GM19351 (cell line): ENCODE measurements at regions not wholly inside any gene's neighbourhood (a gene's known extent, or its start where the extent isn't known, plus 50 kb on each side); places are given as distances from the start of the nearest gene placed in this dataset.

ENCODE experiments used
- ATAC-seq: cut with Tn5 transposase; IDR thresholded peaks from one replicate; pipeline ENCODE4 v1.9.1; 2021; ENCODE audit warnings: mild to moderate bottlenecking, moderate library complexity; ENCODE audit not compliant: unreplicated experiment

DNA sequence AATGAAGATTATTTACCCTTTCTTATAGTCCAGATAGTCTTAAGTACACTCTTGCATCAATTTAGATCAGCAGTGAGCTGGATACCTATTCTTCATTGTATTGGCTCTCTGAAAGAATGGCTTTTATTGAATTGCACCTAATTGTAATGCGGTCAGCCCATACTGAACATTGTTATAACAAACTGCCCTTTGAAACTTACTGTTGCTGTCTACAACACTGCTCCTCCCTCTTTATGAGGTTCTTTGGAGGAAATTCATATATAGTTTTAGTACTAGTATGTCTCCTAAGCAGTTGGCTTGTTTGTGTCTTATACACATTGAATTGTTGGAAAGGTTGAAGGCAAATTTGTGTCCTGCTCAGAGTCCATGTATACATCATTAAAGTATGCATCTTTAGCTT lies 66.5 kb upstream of the UGP2 start:
- no peak for ATAC-seq

DNA sequence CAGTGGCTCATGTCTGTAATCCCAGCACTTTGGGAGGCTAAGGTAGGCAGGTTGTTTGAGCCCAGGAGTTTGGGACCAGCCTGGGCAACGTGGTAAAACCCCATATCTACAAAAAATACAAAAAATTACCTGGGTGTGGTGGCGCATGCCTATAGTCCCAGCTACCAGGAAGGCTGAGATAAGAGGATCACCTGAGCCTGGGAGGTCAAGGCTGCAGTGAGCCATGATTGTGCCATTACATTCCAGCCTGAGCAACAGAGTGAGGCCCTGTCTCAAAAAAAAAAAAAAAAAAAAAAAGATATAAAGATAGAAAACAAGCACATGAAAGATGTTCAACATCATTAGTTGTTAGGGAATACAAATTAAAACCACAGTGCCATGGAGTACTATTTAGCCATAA lies 65.3 kb upstream of the UGP2 start:
- no peak for ATAC-seq

DNA sequence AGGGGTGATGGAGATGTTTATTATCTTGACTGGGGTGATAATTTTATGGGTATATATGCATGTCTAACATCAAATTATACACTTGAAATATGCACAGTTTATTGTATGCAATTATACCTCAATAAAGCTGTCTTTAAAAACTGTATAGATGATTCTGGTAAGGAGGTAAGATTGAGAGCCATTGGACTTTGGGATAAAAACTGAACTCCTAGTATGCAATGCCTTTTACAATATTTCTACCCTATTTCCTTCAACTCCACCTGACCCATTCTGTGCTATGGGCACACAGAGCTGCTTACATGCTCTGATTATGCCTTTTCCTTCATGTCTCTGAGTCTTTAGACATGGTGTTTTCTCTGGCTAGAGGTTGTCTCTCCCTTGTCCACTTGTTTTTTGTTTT lies 63.9 kb upstream of the UGP2 start:
- ATAC-seq: no peak

DNA sequence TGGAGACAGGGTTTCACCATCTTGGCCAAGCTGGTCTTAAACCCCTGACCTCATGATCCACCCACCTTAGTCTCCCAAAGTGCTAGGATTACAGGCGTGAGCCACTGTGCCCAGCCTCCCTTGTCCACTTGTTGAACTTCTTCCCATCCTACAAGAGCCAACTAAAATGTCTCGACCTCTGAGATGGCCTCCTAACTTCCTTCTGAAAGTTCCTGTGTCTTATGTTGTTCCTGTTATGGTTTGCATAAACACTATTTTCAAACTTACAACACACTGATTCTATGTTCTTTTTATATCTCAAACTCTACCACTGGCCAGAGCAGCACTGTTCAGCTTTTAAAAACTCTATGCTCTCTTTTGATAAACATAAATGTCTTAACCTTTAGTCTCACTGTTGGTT lies 63.3 kb upstream of the UGP2 start:
- ATAC-seq: no peak

DNA sequence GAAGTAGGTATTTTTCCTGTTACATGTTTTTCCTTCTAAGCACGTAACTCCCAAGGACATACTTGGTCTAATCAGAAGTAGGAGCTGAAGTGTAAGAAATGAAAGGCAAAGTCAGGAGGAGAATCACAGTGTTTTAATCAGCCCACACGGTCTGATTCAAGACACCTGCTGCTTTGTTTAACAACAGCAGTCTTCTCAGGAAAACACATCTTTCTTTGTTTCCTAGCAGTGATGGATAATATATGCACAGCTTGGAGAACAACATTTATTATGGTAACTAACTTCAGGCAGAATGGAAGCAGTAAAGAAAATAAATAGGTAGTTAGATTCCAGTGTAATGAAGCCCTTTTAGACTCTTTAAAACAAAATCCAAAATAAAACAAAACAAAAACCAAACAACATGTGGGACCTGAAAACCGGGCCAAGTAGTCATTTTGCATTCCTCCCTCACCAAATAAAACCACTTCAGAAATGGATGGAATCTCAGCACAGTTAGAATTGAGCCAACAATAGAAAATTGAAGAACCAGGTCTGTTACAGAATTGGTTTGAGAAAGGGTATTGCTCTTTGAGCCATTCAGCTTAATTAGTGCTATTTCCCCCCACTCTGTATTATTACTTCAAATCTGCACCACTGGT lies 61.1 kb upstream of the UGP2 start:
- no peak for ATAC-seq

DNA sequence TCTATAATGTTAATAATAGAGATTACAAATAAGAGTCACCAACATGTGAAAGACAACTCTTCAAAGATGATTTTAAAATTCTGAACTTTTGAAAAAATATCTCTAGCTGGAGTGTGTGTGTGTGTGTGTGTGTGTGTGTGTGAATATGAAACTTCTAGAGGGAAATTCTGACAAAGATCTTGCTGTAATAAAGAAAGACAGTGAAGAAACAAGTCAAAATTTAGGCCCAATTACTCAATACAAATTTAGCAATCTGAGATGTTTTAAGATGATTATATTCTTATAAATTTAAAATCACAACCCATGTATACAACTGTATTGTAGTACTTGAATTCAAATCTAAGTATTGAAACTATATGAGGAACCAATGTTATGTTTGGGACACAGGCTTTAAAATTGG lies 57.2 kb upstream of the UGP2 start:
- no peak for ATAC-seq

DNA sequence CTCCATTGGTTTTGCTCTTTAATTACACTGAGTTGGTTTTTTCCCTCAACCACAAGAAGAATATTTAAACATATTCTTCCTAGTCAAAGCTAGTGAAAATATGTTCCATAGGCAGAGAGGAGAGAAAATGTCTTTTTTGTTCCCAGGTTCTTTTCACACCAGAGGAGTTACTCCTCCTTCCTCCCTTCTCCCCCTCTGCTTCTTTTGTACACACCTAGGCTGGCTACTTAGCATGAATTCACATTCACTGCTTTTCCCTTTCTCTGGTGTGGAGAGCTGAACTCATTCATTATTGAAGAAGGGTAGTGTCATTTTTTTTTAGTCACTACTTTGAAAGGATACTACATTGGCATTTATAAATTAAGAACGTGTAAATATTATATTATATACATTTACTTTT lies 56.6 kb upstream of the UGP2 start:
- ATAC-seq: no peak

DNA sequence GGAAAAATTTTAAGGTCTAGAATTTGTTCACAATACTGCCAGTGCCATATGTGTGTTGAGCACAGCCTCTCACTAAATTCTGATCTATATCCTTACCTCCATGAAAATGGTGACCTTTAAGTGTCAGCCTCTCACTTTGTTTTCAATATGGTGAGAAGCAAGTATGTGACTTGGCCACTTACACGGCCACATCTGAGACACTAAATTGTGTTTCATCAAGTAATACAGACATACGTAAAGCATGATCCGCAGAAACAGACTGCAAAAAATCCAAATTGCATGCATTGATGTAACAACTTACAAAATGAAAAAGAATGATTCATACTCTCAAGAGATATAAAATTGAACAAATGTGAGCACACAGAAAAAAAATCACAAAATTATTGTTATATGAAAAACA lies 55.2 kb upstream of the UGP2 start:
- ATAC-seq: no peak

DNA sequence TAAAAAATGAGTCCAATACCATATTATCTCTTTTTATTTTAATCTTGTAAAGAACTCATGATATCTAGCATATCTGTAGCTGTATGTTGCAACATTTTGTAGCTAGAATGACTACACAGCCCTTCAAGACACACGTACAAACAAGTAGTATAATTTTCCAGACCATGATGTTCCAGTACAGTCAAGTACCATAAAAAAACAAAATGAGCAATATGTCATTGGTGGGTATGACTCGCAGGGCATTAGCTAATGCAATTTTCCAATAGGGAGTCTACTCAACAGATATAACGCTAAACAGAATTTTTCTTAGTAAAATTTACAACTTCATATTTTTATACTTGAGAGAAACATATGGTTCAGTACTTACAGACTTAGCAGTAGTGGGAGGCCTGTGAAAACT lies 53.6 kb upstream of the UGP2 start:
- ATAC-seq: no peak

DNA sequence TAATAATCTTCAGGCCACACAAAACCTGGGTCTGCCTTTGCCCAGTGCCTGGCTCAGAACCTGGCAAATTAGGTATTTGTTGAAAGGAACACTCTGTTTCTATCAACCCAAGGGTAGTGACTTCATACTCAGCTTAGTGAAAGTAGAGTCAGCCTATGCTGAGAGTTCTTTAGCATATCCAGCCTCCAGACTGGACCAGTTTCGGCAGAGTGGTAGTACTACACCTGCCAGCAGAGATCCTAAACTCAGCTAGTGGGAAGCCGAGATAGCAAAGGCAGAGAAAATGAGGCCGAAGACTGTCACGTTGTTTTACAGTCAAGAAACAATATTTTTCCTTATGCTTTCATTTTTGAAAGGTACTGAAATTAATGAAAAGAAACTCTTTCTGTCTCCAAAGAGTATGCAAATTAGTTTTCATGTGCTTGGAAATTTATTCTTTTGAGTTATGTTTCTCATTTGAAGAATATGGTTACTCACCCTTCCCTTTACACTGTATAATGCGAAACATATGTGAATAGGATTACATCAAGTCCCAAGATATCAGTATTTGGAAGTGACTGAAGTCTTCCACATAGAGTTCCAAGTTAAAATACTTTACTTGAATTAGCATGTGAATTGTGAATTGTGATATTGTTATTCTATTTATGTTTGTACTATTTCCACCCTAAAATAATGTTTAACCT lies 52.2 kb upstream of the UGP2 start:
- no peak for ATAC-seq

DNA sequence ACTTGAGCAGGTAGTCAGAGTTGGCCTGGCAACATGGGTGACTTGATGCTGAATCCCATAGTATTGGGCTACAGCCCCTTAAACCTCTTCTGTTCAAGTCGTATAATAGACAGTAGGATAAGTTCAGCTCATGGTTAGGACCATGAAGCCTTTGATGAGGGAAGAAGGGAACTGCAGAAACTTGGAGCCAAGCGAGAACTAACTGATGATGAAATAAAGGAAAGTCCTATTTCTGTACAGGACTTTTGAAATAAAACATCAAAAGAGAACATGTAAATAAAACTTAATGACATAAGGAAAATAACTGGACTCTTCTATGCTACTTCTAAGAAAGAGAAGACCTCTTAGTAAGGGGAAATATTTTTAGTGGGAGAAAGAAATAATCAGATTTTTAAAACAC lies 51.2 kb upstream of the UGP2 start:
- ATAC-seq: no peak

DNA sequence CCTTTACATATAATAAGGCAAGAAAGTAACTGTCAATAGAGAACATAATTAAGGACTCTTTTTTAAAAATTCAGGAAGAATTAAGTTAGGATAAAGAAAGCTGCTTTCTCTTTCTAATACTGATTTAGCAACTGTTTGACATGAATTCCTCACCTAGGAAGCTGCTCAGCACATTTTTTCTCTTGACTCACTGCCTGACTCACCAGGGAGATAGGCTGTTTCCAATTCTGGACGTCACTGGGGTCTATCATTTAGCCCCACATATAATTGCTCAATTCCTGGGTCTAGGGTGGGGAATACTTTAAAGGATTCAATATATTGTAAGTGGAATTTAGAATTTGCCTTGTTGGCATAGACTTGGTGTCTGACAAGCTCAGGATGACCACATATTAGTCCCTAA lies 50.8 kb upstream of the UGP2 start:
- no peak for ATAC-seq

DNA sequence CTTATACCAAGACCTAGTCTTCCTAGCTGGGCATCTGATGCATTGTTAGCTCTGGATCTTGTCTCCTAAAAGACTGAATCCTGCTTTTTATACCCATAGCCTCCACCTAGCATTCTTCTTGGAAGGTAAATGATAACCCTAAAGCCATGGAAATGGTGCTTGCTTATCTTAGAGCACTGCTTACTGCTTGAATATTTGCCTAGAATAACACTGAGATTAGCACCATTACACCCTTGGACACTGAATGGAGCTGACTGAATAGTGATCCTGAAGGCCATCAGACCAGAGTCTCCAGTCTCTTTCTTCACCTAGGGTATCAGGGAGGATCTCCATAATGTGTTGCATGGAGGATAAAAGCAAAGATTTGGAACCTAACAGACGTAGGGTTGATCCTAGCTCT lies 50.3 kb upstream of the UGP2 start:
- no peak for ATAC-seq
